ENCODE measurements at regions not wholly inside any gene's neighbourhood (a gene's known extent, or its start where the extent isn't known, plus 50 kb on each side); places are given as distances from the start of the nearest gene placed in this dataset.

- 40 to 58% methylated on average over 6 of the region's 6 CpGs for WGBS, 2 donors
- Histone ChIP-seq H3K27ac (no peak overlapping the region), H3K36me3 (ENCODE audit: low read depth, missing control alignments) (no peaks in the 10 kb centered on the region), H3K27me3 (no peaks in the 10 kb centered on the region), H3K4me1 (peaks cover 29% of the 10 kb centered on the region), H3K9me3 (no peaks in the 10 kb centered on the region), H3K4me3 (no peak overlapping the region)
- intact Hi-C loops (cut with DNase I; ENCODE audit: low total_unique reads), result no loop called here
- DNase-seq, result peak; percentile 61
- TF ChIP-seq CTCF (IDR thresholded peaks at IDR 0.05) (peak; percentile 33 to 42 (median 38)), POLR2A (IDR thresholded peaks at IDR 0.05) (no peak)
Observed at GRCh38 chr16:85330694-85331188, 218.5 kb upstream of the CIBAR2 start.

DNA sequence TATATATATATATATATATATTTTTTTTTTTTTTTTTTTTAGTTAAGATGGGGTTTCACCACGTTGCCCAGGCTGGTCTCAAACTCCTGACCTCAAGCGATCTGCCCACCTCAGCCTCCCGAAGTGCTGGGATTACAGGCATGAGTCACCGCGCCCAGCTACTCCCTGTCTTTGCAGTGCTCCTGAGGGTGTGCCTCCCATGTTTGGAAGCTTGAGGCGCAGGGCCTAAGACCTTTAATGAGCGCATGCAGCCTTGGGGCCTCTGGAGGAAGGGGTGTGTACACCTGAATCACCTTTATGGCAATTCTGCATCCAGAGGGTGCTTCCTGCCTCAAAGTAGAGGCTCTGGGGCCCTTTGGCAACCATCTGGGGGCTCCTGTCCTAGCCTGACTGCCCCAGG is 219.4 kb upstream of the CIBAR2 start:
- WGBS, 2 donors, result 66 to 70% methylated on average over 7 of the region's 7 CpGs
- no peaks in the 10 kb centered on the region for H3K36me3 ChIP-seq (ENCODE audit: low read depth, missing control alignments)
- H3K4me1 ChIP-seq, result peaks cover 29% of the 10 kb centered on the region
- no peaks in the 10 kb centered on the region for H3K27me3 ChIP-seq
- no peak overlapping the region for H3K4me3 ChIP-seq
- intact Hi-C loops (cut with DNase I; ENCODE audit: low total_unique reads), result no loop called here
- H3K27ac ChIP-seq, result no peak overlapping the region
- DNase-seq, result no peak
- H3K9me3 ChIP-seq, result no peaks in the 10 kb centered on the region
- TF ChIP-seq CTCF (IDR thresholded peaks at IDR 0.05), result no peak
- TF ChIP-seq POLR2A (IDR thresholded peaks at IDR 0.05), result no peak

DNA sequence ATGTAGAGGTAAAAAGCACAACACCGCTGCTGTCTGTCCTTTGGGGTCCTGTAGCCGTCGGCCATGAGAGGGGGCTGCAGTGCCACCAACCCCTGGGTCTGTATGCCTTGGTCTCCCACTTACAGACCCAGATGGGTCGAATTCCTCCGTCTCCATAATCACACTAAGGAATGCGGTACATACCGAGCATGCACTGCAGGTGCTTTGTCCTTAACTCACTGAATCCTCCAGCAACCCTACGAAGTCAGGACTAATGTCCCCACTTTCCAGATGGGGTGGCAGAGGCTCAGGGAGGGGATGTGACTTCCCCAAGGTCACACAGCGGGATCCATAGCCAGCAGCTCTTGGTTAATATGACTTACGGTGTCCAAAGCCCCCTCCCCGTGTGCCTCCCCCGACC is 219.9 kb upstream of the CIBAR2 start:
- H3K27me3 ChIP-seq, result no peaks in the 10 kb centered on the region
- DNase-seq, result no peak
- WGBS, 2 donors, result 91% methylated on average over 12 of the region's 12 CpGs
- H3K9me3 ChIP-seq, result no peaks in the 10 kb centered on the region
- no peak overlapping the region for H3K4me3 ChIP-seq
- H3K4me1 ChIP-seq, result peaks cover 29% of the 10 kb centered on the region
- H3K27ac ChIP-seq, result no peak overlapping the region
- TF ChIP-seq POLR2A (IDR thresholded peaks at IDR 0.05) (no peak), CTCF (IDR thresholded peaks at IDR 0.05) (no peak)
- intact Hi-C loops (cut with DNase I; ENCODE audit: low total_unique reads), result no loop called here
- H3K36me3 ChIP-seq (ENCODE audit: low read depth, missing control alignments), result no peaks in the 10 kb centered on the region

DNA sequence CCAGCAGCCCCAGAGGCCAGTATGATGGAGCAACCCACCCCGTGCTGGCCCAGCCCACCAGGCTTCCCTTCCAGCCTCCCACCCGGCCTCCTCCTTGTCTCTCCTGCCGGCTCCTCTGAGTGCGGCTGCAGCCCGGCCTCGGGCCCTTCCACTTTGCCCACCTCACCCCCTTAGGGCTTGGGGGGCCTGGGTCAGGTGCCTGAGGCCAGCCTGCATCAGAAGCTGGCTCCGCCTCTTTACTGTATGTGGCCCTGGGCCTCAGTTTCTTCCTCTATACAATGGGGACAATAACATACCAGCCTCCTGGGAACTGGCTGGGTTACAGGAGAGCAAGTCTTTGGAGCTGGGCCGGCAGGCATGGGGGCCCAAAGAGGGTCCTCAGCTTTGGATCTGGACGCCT is 221.1 kb upstream of the CIBAR2 start:
- 96 to 97% methylated on average over 9 of the region's 9 CpGs for WGBS, 2 donors
- intact Hi-C loops (cut with DNase I; ENCODE audit: low total_unique reads), result no loop called here

More for the DNA sequence above, 221.1 kb upstream of the CIBAR2 start:
- peaks cover 23% of the 10 kb centered on the region for H3K4me1 ChIP-seq
- H3K36me3 ChIP-seq (ENCODE audit: low read depth, missing control alignments), result no peaks in the 10 kb centered on the region
- no peak for DNase-seq
- H3K9me3 ChIP-seq, result no peaks in the 10 kb centered on the region
- no peak overlapping the region for H3K27ac ChIP-seq
- TF ChIP-seq POLR2A (IDR thresholded peaks at IDR 0.05) (no peak), CTCF (IDR thresholded peaks at IDR 0.05) (no peak)
- no peak overlapping the region for H3K4me3 ChIP-seq
- H3K27me3 ChIP-seq, result no peaks in the 10 kb centered on the region
